ENCODE measurements at regions not wholly inside any gene's neighbourhood (a gene's known extent, or its start where the extent isn't known, plus 50 kb on each side); places are given as distances from the start of the nearest gene placed in this dataset.
A peak's percentile ranks its signal among the peaks of the same experiment; 100 is the strongest.

DNA sequence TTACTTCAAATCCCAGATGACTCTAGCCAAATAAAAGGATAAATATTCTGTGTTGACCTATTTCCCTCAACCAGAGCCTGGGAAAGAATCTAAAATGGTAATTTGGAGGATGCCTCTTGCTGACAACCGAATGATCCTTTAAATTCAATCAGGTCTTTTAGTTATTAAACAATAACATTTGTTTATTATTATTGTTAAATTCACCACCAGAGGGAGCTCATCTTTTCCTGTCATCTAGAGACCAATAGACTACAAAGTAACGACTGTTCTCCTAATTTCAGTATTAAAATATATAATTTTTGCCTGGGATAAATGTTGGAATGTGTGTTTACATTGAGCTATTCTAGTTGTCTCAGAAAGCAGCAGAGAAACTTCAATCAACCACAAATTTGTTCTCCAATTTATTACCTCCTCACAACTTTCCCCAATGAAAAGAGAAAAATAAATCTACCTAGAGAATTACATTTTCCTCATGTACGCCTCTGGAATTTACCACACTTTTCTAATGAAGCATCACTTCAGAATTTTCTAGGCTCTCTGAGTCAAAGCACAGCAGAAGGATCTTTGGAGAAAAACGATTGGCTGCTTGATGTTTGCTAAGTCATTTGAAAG lies 142.7 kb downstream of the SCG2 start:
- WGBS (ENCODE audit: insufficient coverage, insufficient replicate concordance, low lambda C conversion rate, missing lambda C conversion rate) = 1% methylated on average over 4 of the region's 4 CpGs
- CTCF ChIA-PET = interaction anchor here (0.8 to 1.7 kb wide), 11 partner anchors 9 to 825 kb away, joined by 3 to 8 read pairs (median 4); partner anchors contain the start of gene SCG2
- BruUV-seq (replicated peaks) = no TSS peak
- intact Hi-C loops (cut with micrococcal nuclease; ENCODE audit: unreplicated experiment) = loop anchor here (5.0 kb wide), 1 partner anchor 487 kb away; no protein-coding TSS in a partner anchor
- H3K4me2 ChIP-seq (ENCODE audit: control insufficient read depth, insufficient read depth) = no peak overlapping the region
- no peaks in the 10 kb centered on the region for H3K9me3 ChIP-seq (replicated peaks; ENCODE audit: control insufficient read depth, insufficient read depth, low read length)
- FAIRE-seq (no peak), ATAC-seq (no peak), DNase-seq (ENCODE audit: low read depth, low spot score) (no peak)
- TF ChIP-seq, protein P1, sequence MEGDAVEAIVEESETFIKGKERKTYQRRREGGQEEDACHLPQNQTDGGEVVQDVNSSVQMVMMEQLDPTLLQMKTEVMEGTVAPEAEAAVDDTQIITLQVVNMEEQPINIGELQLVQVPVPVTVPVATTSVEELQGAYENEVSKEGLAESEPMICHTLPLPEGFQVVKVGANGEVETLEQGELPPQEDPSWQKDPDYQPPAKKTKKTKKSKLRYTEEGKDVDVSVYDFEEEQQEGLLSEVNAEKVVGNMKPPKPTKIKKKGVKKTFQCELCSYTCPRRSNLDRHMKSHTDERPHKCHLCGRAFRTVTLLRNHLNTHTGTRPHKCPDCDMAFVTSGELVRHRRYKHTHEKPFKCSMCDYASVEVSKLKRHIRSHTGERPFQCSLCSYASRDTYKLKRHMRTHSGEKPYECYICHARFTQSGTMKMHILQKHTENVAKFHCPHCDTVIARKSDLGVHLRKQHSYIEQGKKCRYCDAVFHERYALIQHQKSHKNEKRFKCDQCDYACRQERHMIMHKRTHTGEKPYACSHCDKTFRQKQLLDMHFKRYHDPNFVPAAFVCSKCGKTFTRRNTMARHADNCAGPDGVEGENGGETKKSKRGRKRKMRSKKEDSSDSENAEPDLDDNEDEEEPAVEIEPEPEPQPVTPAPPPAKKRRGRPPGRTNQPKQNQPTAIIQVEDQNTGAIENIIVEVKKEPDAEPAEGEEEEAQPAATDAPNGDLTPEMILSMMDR (IDR thresholded peaks at IDR 0.05 in 2 of 3, conservative IDR thresholded peaks at IDR 0.05 in 1 of 3; ENCODE audit: control insufficient read depth in 2 of 3, extremely low read depth in 1 of 3, insufficient read depth in 1 of 3, low read depth in 3 of 3, low read length in 3 of 3) = peak in 2 of 3 experiments; percentile 9 to 18; a peak in 1 of 6 replicates
- TF ChIP-seq ZNF24 (IDR thresholded peaks at IDR 0.05) (no peak), CHD2 (IDR thresholded peaks at IDR 0.05; ENCODE audit: borderline replicate concordance, low read depth, low read length) (no peak), POU2F2 (IDR thresholded peaks at IDR 0.05; ENCODE audit: borderline replicate concordance, low read depth, low read length) (no peak), ASH2L (IDR thresholded peaks at IDR 0.05; ENCODE audit: borderline replicate concordance, low read depth) (no peak)
- TF ChIP-seq, protein P2, sequence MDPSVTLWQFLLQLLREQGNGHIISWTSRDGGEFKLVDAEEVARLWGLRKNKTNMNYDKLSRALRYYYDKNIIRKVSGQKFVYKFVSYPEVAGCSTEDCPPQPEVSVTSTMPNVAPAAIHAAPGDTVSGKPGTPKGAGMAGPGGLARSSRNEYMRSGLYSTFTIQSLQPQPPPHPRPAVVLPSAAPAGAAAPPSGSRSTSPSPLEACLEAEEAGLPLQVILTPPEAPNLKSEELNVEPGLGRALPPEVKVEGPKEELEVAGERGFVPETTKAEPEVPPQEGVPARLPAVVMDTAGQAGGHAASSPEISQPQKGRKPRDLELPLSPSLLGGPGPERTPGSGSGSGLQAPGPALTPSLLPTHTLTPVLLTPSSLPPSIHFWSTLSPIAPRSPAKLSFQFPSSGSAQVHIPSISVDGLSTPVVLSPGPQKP (IDR thresholded peaks at IDR 0.05; ENCODE audit: low read depth, low read length) = no peak
- TF ChIP-seq, protein P3, sequence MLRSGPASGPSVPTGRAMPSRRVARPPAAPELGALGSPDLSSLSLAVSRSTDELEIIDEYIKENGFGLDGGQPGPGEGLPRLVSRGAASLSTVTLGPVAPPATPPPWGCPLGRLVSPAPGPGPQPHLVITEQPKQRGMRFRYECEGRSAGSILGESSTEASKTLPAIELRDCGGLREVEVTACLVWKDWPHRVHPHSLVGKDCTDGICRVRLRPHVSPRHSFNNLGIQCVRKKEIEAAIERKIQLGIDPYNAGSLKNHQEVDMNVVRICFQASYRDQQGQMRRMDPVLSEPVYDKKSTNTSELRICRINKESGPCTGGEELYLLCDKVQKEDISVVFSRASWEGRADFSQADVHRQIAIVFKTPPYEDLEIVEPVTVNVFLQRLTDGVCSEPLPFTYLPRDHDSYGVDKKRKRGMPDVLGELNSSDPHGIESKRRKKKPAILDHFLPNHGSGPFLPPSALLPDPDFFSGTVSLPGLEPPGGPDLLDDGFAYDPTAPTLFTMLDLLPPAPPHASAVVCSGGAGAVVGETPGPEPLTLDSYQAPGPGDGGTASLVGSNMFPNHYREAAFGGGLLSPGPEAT (IDR thresholded peaks at IDR 0.05; ENCODE audit: low read depth) = no peak
- no peak overlapping the region for H3K9ac ChIP-seq (ENCODE audit: control insufficient read depth, insufficient read depth, low read length)
- SMC1A ChIA-PET (ENCODE audit: uncharacterized antibody, unreplicated experiment) = interaction anchor here (0.6 to 1.2 kb wide), 3 partner anchors 11 to 813 kb away, joined by 3 to 4 read pairs (median 3); no protein-coding TSS in a partner anchor
- no peaks in the 10 kb centered on the region for H3K27me3 ChIP-seq (replicated peaks in 1 of 2; ENCODE audit: control insufficient read depth in 2 of 2, insufficient read depth in 2 of 2, low read length in 1 of 2)
- H3K79me2 ChIP-seq (ENCODE audit: control insufficient read depth, insufficient read depth, low read length) = no peaks in the 10 kb centered on the region
- in situ Hi-C loops (cut with MboI) = no loop called here
- H4K20me1 ChIP-seq (ENCODE audit: control insufficient read depth, insufficient read depth) = no peaks in the 10 kb centered on the region
- no peak overlapping the region for H3K27ac ChIP-seq (ENCODE audit: control insufficient read depth, insufficient read depth)
- no peak overlapping the region for H3K4me3 ChIP-seq
- no peaks in the 10 kb centered on the region for H3K4me1 ChIP-seq (ENCODE audit: control insufficient read depth, insufficient read depth, low read length)
- RAD21 ChIA-PET (ENCODE audit: unreplicated experiment) = interaction anchor here (0.6 kb wide), 1 partner anchor 143 kb away, joined by 3 read pairs; the partner anchor contains the start of gene SCG2
- no peaks in the 10 kb centered on the region for H3K36me3 ChIP-seq (ENCODE audit: control insufficient read depth in 2 of 2, insufficient read depth in 2 of 2, low read length in 1 of 2)
- no peak overlapping the region for H2AFZ ChIP-seq (ENCODE audit: control insufficient read depth, low read depth, low read length)
- POLR2A ChIA-PET = no interaction called here

All from GM12878 (cell line).